ENCODE measurements at regions not wholly inside any gene's neighbourhood (a gene's known extent, or its start where the extent isn't known, plus 50 kb on each side); places are given as distances from the start of the nearest gene placed in this dataset.

DNA sequence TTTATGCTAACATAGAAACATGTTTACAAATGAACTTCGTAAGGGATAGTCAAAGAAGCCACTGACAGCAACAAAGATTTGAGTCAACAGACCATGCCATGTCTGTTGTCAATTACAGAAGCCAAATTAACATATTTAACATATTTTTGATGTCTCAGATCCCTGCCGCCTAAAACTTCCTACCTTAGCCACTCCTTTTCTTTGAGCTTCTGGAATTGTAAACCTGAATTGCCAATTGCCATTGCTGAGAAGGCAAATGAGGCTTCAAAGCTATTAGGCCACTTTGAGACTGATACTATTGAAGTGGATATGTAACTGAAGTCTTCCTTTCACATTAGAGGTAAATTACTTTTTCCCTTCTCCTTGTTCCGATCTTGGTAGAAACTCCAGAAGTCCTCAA, 66.0 kb upstream of the DSEL start:
- no peak for DNase-seq (ENCODE audit: low read depth)
- H3K4me3 ChIP-seq (ENCODE audit: control insufficient read depth, low read depth, low read length) = no peak overlapping the region
- TF ChIP-seq CTCF (conservative IDR thresholded peaks at IDR 0.05; ENCODE audit: control insufficient read depth, insufficient read depth, low read depth, low read length) = no peak

- TF ChIP-seq CTCF (conservative IDR thresholded peaks at IDR 0.05; ENCODE audit: control insufficient read depth, insufficient read depth, low read depth, low read length) = no peak
- DNase-seq (ENCODE audit: low read depth) = no peak
- no peak overlapping the region for H3K4me3 ChIP-seq (ENCODE audit: control insufficient read depth, low read depth, low read length)
Measured at GRCh38 chr18:67581178-67581577, 64.7 kb upstream of the DSEL start.

DNA sequence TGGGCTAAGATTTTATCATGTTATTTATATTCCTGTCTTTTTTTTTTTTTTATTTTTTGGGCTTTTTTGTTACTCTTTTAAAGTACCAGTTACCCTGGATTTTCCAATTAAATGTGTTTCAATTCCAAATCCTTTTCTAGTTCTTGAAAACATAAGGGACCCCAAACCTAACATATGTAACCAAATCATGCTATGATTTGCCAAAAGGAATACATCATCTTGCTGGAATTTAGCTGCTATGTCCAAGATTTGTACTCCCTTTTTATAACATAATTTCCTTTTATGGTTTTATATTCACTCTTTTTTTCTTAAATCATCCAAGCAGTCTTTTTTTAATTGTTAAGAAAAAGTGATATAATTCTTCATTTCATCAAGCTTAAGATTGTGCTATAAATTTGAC, 60.9 kb upstream of the DSEL start:
- H3K4me3 ChIP-seq (ENCODE audit: control insufficient read depth, low read depth, low read length) = no peak overlapping the region
- no peak for DNase-seq (ENCODE audit: low read depth)
- no peak for TF ChIP-seq CTCF (conservative IDR thresholded peaks at IDR 0.05; ENCODE audit: control insufficient read depth, insufficient read depth, low read depth, low read length)

- H3K4me3 ChIP-seq (ENCODE audit: control insufficient read depth, low read depth, low read length) = no peak overlapping the region
- no peak for DNase-seq (ENCODE audit: low read depth)
- no peak for TF ChIP-seq CTCF (conservative IDR thresholded peaks at IDR 0.05; ENCODE audit: control insufficient read depth, insufficient read depth, low read depth, low read length)
Measured at GRCh38 chr18:67574749-67575148, 58.2 kb upstream of the DSEL start.

- no peak for TF ChIP-seq CTCF (conservative IDR thresholded peaks at IDR 0.05; ENCODE audit: control insufficient read depth, insufficient read depth, low read depth, low read length)
Measured at GRCh38 chr18:67568166-67568565, 51.6 kb upstream of the DSEL start.

More at GRCh38 chr18:67568166-67568565, 51.6 kb upstream of the DSEL start:
- peak; percentile 10 for DNase-seq (ENCODE audit: low read depth)
- no peak overlapping the region for H3K4me3 ChIP-seq (ENCODE audit: control insufficient read depth, low read depth, low read length)
